Right lobe of liver (tissue), 4 donors: ENCODE measurements at regions not wholly inside any gene's neighbourhood (a gene's known extent, or its start where the extent isn't known, plus 50 kb on each side); places are given as distances from the start of the nearest gene placed in this dataset.

Experiments used
- CTCF ChIP-seq, 4 donors: fragments of 200-600 bp in 3 of 4; fragments of 450-650 bp in 1 of 4; IDR thresholded peaks; one replicate each; pipeline versions ENCODE4 v1.5.1 to v1.8.0; 2016 to 2022; ENCODE audit warnings: antibody characterized with exemption in 4 of 4, mild to moderate bottlenecking in 2 of 4
- POLR2A ChIP-seq: fragments of 450-650 bp; IDR thresholded peaks from one replicate; pipeline ENCODE4 v1.6.1; 2017; ENCODE audit warnings: antibody characterized with exemption, mild to moderate bottlenecking
- donor health status: DM: no; HTN: no; CAD: no.
- donor health status: DM: no; HTN: no; CAD: no.
- donor health status: DM: no; HTN: yes; CAD: no.

GRCh38 chrX:39602195-39602594 is 495.6 kb downstream of the BCOR start:
- no peak for TF ChIP-seq CTCF (IDR thresholded peaks at IDR 0.05)
- TF ChIP-seq POLR2A, result no peak
